Ovary (tissue), 7 donors: ENCODE measurements at regions not wholly inside any gene's neighbourhood (a gene's known extent, or its start where the extent isn't known, plus 50 kb on each side); places are given as distances from the start of the nearest gene placed in this dataset.
"Not testable (repeated sequence)": the region's sequence is repeated elsewhere in the genome, so short reads cannot be mapped to it uniquely, and the experiment has no call there.

Experiments
- DNase-seq, 5 donors: peaks; one replicate each; pipeline ENCODE4 v3.0.0-alpha.2; 2019 to 2020
- H3K27ac ChIP-seq, 2 donors: fragments of 200-600 bp; one replicate each; pipeline versions ENCODE4 v1.5.1 to v1.8.0; 2019 to 2022
- H3K27me3 ChIP-seq: fragments of 200-600 bp; one replicate; pipeline ENCODE4 v1.8.0; 2022
- H3K36me3 ChIP-seq: fragments of 200-600 bp; sonication (generic); one replicate; pipeline ENCODE4 v1.5.1; 2019
- H3K4me1 ChIP-seq: one replicate; pipeline ENCODE4 v1.8.1; 2013; ENCODE audit warnings: mild to moderate bottlenecking, moderate library complexity; ENCODE audit not compliant: insufficient read depth
- H3K4me3 ChIP-seq: fragments of 200-600 bp; sonication (generic); one replicate; pipeline ENCODE4 v1.5.1; 2017
- H3K9me3 ChIP-seq, 2 donors: fragments of 200-600 bp in 1 of 2; sonication (generic) in 1 of 2; one replicate each; pipeline versions ENCODE4 v1.5.1 to v1.8.1; 2013 to 2019; ENCODE audit warnings: mild to moderate bottlenecking in 1 of 2, moderate library complexity in 1 of 2
- EP300 ChIP-seq: sonication (generic); formaldehyde crosslinking; IDR thresholded peaks from one replicate; pipeline ENCODE4 v1.6.1; 2017; ENCODE audit warnings: antibody characterized with exemption
- POLR2A ChIP-seq: fragments of 450-650 bp; IDR thresholded peaks from one replicate; pipeline ENCODE4 v1.6.1; 2017; ENCODE audit warnings: antibody characterized with exemption, mild to moderate bottlenecking, moderate library complexity
- WGBS, 3 donors: extraction: QIAGEN DNeasy Blood & Tissue Kit in 1 of 3; methylation state at CpG; one replicate each; pipeline versions ENCODE4 v1.1.5 to v1.1.7; 2013 to 2017; 5-methylcytosine and 5-hydroxymethylcytosine counted together
- intact Hi-C, 4 donors: fragments of 100-400 bp; cut with DNase I; formaldehyde crosslinking; loops; one replicate each; pipeline versions ENCODE4 v1.11.0 to v1.15.1; 2022 to 2023
- TF ChIP-seq, protein P1 (sequence below), 3 donors: fragments of 450-650 bp in 2 of 3; fragments of 200-600 bp in 1 of 3; IDR thresholded peaks; one replicate each; pipeline versions ENCODE4 v1.5.1 to v1.8.0; 2016 to 2022; ENCODE audit warnings: antibody characterized with exemption in 3 of 3, mild to moderate bottlenecking in 1 of 3
- donor health status: DM: no; HTN: no; CAD: no; lungs with moderate emphysema.
- donor health status: DM: no; HTN: no; CAD: no.
- donor health status: Bipolar disorder and iron deficiency.
- donor health status: DM: no; HTN: no; CAD: no.
- donor health status: DM: yes; HTN: yes; CAD: no.

DNA sequence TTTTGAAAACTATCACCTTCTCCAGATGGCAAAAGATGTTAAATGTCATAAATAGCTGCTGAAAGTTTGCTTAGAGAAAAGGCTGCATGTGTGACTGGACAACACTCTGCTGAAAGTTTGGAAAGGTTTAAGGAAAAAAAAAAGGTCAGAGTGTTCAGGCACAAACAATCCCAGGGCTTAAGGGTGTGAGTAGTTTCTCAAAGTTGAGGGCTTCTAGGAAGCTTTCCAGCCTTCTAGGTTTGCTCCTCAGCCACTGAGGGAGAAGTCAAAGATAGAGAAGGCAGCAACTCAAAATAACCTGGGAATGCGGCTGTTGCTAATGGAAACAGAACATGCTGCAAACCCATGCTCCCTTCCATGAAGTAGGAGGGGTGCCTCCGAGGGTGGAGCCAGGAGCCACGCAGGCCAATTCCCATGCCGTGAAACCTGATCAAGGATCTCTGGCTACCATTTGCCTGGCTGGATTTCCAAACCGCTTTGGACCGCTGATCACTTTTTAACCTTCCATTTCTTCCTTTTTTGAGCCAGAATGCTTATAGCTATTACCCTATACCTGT, 88.0 kb downstream of the TEX51 start:
- intact Hi-C loops = no loop called here
- no peak for TF ChIP-seq POLR2A
- TF ChIP-seq, protein P1, sequence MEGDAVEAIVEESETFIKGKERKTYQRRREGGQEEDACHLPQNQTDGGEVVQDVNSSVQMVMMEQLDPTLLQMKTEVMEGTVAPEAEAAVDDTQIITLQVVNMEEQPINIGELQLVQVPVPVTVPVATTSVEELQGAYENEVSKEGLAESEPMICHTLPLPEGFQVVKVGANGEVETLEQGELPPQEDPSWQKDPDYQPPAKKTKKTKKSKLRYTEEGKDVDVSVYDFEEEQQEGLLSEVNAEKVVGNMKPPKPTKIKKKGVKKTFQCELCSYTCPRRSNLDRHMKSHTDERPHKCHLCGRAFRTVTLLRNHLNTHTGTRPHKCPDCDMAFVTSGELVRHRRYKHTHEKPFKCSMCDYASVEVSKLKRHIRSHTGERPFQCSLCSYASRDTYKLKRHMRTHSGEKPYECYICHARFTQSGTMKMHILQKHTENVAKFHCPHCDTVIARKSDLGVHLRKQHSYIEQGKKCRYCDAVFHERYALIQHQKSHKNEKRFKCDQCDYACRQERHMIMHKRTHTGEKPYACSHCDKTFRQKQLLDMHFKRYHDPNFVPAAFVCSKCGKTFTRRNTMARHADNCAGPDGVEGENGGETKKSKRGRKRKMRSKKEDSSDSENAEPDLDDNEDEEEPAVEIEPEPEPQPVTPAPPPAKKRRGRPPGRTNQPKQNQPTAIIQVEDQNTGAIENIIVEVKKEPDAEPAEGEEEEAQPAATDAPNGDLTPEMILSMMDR (IDR thresholded peaks at IDR 0.05) = no peak
- TF ChIP-seq EP300 = no peak
- Histone ChIP-seq H3K36me3 (no peaks in the 10 kb centered on the region), H3K27me3 (no peaks in the 10 kb centered on the region), H3K4me1 (no peaks in the 10 kb centered on the region), H3K27ac (no peak overlapping the region), H3K4me3 (no peak overlapping the region), H3K9me3 (no peaks in the 10 kb centered on the region)
- WGBS, 3 donors = 43 to 49% (median 44%) methylated on average over 6 of the region's 6 CpGs
- DNase-seq = no peak

DNA sequence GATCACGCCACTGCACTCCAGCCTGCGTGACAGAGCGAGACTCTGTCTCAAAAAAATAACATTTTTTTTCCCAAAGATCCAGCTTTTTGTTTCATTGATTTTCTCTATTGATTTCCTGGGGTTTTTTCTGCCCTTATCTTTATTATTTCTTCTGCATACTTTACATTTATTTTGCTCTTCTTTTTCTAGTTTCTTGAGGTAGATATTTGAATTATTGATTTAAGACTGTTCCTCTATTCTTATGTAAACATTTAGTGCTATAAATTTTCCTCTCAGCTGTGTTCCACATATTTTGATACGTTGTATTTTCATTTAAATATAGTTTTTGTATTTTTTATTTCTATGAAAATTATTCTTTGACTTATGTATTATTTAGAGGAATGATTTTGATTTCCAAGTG, 89.8 kb downstream of the TEX51 start:
- WGBS, 3 donors = 58 to 64% (median 59%) methylated on average over 4 of the region's 4 CpGs

DNA sequence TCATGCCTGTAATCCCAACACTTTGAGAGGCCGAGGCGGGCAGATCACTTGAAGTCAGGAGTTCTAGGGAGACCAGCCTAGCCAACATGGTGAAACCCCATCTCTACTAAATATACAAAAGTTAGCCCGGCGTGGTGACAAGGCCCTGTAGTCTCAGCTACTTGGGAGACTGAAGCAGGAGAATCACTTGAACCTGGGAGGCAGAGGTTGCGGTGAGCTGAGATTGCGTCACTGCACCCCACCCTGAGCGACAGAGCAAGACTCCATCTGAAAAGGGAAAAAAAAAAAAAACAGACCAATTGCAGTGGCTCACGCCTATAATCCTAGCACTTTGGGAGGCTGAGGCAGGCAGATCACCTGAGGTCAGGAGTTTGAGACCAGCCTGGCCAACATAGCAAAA, 90.4 kb downstream of the TEX51 start:
- intact Hi-C loops, H3K9me3 ChIP-seq: not testable (repeated sequence)

More for the DNA sequence above, 89.8 kb downstream of the TEX51 start:
- H3K9me3 ChIP-seq = no peaks in the 10 kb centered on the region
- no peaks in the 10 kb centered on the region for H3K27me3 ChIP-seq
- no peaks in the 10 kb centered on the region for H3K36me3 ChIP-seq
- no peak overlapping the region for H3K4me3 ChIP-seq
- DNase-seq = no peak
- H3K4me1 ChIP-seq = no peaks in the 10 kb centered on the region
- intact Hi-C loops = no loop called here
- H3K27ac ChIP-seq = no peak overlapping the region
- no peak for TF ChIP-seq POLR2A
- TF ChIP-seq, protein P1 (IDR thresholded peaks at IDR 0.05) = no peak
- TF ChIP-seq EP300 = no peak

DNA sequence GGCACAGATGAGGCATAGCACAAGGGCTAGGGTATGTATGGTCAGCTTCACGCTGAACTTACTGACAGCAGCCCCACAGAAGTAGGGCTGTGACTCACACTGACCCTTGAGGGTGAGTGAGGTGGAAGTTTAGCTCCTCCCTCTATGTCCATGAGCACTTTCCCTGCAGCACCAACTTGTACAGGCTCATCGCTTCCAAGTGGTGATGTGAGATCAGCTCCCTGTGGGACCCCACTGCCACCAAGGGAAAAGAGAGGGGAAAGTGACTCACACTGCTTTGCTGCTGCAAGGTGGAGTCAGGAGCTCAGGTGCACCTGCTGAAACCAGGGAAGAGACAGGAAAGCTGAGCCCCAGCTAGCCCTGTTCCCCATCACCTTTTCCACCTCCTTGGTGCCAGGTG, 91.5 kb downstream of the TEX51 start:
- DNase-seq = no peak
- Histone ChIP-seq H3K27me3 (no peaks in the 10 kb centered on the region), H3K36me3 (no peaks in the 10 kb centered on the region), H3K27ac (no peak overlapping the region), H3K4me3 (no peak overlapping the region), H3K9me3 (no peaks in the 10 kb centered on the region), H3K4me1 (no peaks in the 10 kb centered on the region)
- TF ChIP-seq EP300 (no peak), POLR2A (no peak)
- TF ChIP-seq, protein P1 (IDR thresholded peaks at IDR 0.05) = no peak
- intact Hi-C loops = no loop called here
- WGBS, 3 donors = 85 to 88% (median 86%) methylated on average over 2 of the region's 2 CpGs

More for the DNA sequence above, 90.4 kb downstream of the TEX51 start:
- 92 to 96% (median 94%) methylated on average over 8 of the region's 8 CpGs for WGBS, 3 donors
- H3K27ac ChIP-seq, H3K4me1 ChIP-seq, DNase-seq, H3K4me3 ChIP-seq, H3K36me3 ChIP-seq, H3K27me3 ChIP-seq: not testable (repeated sequence)

DNA sequence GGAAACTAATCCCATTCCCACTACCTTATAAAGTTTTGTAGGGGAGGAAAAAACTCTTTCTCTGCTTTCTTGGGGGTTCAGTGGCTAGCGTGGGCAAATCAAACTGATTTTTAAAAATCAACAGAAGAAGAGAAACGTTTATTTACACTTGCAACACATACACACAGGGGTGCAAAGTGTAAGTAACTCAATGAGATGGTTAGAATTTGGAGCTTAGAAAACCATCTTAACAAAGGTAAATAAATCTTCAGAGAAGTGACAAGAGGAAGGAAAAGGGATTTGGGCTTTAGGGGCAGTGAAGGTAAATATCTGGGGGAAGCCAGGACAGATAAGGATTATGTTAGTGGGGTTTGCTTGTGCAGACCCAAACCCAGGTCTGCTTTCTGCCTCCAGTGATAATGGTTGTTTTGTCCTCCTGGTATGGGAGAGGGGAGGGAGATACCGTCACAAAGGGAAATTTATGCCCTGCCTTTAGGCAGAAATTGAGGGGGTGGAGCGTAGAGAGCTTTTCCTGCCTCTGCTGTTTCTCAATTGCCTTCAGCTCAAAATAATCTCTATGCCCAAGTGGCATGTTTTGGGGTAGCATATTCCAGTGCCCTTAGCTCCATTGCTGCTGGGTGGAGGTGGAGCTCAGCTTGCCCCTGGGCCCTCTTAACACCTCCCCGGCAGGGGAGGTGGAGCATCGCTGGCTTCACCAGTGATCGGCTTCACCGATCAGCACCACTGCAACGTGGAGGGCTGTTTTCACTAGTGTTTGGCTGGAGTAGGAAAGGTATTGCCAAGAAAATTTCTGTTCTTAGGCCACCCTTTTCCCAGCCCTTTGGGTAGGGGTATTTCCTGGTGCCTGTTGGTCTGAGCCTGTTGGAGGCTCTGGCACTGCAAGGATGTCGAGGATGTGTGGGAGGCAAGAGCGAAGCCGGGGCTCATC, 92.2 kb downstream of the TEX51 start:
- whole genome bisulfite sequencing, 3 donors = 57 to 62% (median 60%) methylated on average over 12 of the region's 12 CpGs
- Histone ChIP-seq H3K4me1 (no peaks in the 10 kb centered on the region), H3K36me3 (no peaks in the 10 kb centered on the region), H3K9me3 (no peaks in the 10 kb centered on the region), H3K4me3 (no peak overlapping the region), H3K27ac (no peak overlapping the region), H3K27me3 (no peaks in the 10 kb centered on the region)
- DNase-seq = no peak
- intact Hi-C loops = no loop called here
- TF ChIP-seq, protein P1 (IDR thresholded peaks at IDR 0.05) = no peak
- TF ChIP-seq EP300 (no peak), POLR2A (no peak)
